T-helper 17 cell (primary cell): ENCODE measurements at regions not wholly inside any gene's neighbourhood (a gene's known extent, or its start where the extent isn't known, plus 50 kb on each side); places are given as distances from the start of the nearest gene placed in this dataset.
A peak's percentile ranks its signal among the peaks of the same experiment; 100 is the strongest.
"Not testable (repeated sequence)": the region's sequence is repeated elsewhere in the genome, so short reads cannot be mapped to it uniquely, and the experiment has no call there.

Experiments used
- ATAC-seq: fragments of 150-1000 bp; cut with Tn5 transposase; 2 replicates; pipeline ENCODE4 v1.10.0; 2021; ENCODE audit warnings: mild to moderate bottlenecking, moderate library complexity
- DNase-seq, 3 donors: peaks; one replicate each; pipeline versions ENCODE4 v3.0.0 to v3.0.0-alpha.2; 2020 to 2021
- H3K9me3 ChIP-seq: one replicate; pipeline ENCODE4 v1.7.0; 2013; ENCODE audit warnings: low read length, mild to moderate bottlenecking; ENCODE audit not compliant: control insufficient read depth, poor library complexity, severe bottlenecking
- H3K27ac Mint-ChIP-seq: one replicate; pipeline ENCODE4 v1.8.0; 2022; ENCODE audit warnings: mild to moderate bottlenecking, moderate library complexity, mixed read lengths
- H3K27me3 Mint-ChIP-seq: one replicate; pipeline ENCODE4 v1.8.0; 2022; ENCODE audit warnings: mixed read lengths
- H3K36me3 Mint-ChIP-seq: one replicate; pipeline ENCODE4 v1.8.0; 2022; ENCODE audit warnings: low read depth, mixed read lengths
- H3K4me1 Mint-ChIP-seq: one replicate; pipeline ENCODE4 v1.8.0; 2022; ENCODE audit warnings: mild to moderate bottlenecking, mixed read lengths
- H3K4me3 Mint-ChIP-seq: one replicate; pipeline ENCODE4 v1.8.0; 2022; ENCODE audit warnings: mild to moderate bottlenecking, moderate library complexity, mixed read lengths

- Mint-ChIP-seq H3K27ac (no peak overlapping the region), H3K36me3 (no peaks in the 10 kb centered on the region), H3K4me1 (no peaks in the 10 kb centered on the region), H3K27me3 (no peaks in the 10 kb centered on the region), H3K4me3 (no peak overlapping the region)
- ATAC-seq = no peak
- no peak for DNase-seq
- H3K9me3 ChIP-seq = no peaks in the 10 kb centered on the region
Observed at GRCh38 chr2:160575368-160575767, 81.8 kb upstream of the RBMS1 start.

GRCh38 chr2:160576054-160576499, 82.5 kb upstream of the RBMS1 start:
- no peaks in the 10 kb centered on the region for H3K9me3 ChIP-seq
- no peak for ATAC-seq
- Mint-ChIP-seq H3K27me3 (no peaks in the 10 kb centered on the region), H3K27ac (no peak overlapping the region), H3K4me1 (no peaks in the 10 kb centered on the region), H3K36me3 (no peaks in the 10 kb centered on the region), H3K4me3 (no peak overlapping the region)
- no peak for DNase-seq

DNA sequence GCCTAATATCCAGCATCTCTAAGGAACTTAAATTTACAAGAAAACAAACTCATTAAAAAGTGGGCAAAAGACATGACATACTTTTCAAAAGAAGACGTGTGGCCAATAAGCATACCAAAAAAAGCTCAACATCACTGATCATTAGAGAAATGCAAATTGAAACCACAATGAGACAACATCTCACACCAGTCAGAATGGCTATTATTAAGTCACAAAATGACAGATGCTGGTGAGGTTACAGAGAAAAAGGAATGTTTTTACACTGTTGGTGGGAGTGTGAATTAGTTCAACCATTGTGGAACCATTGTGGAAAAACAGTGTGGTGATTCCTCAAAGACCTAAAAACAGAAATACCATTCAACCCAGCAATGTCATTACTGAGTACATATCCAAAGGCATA, 83.5 kb upstream of the RBMS1 start:
- H3K9me3 ChIP-seq, H3K4me3 Mint-ChIP-seq, DNase-seq, H3K4me1 Mint-ChIP-seq, H3K27me3 Mint-ChIP-seq, H3K36me3 Mint-ChIP-seq, H3K27ac Mint-ChIP-seq, ATAC-seq: not testable (repeated sequence)

DNA sequence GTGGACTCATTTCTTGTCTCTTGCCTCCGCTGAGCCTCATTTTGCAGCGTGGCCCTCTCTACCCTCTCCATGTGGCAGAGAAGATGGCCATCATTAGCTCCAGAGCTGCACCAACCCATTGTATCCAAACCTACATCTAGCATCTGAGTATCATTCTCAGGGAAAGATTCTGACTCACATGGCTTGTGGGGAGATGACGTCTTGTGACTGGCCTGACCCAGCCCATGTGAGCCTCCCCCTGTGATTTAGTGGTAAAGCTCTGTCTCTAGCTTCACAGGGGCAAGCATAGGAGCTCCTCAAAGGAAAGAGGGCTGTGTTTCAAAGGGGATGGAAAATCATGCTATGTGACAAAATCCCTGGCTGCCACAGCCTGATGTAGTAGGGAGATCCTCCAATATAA, 87.4 kb upstream of the RBMS1 start:
- DNase-seq (no peak), ATAC-seq (no peak)
- H3K9me3 ChIP-seq = no peaks in the 10 kb centered on the region
- Mint-ChIP-seq H3K36me3 (no peaks in the 10 kb centered on the region), H3K4me1 (peaks cover 6% of the 10 kb centered on the region), H3K27ac (no peak overlapping the region), H3K4me3 (no peak overlapping the region), H3K27me3 (no peaks in the 10 kb centered on the region)

GRCh38 chr2:160581448-160581847, 87.8 kb upstream of the RBMS1 start:
- H3K27me3 Mint-ChIP-seq = no peaks in the 10 kb centered on the region
- DNase-seq (no peak), ATAC-seq (no peak)
- no peak overlapping the region for H3K4me3 Mint-ChIP-seq
- H3K9me3 ChIP-seq = no peaks in the 10 kb centered on the region
- H3K4me1 Mint-ChIP-seq = peaks cover 7% of the 10 kb centered on the region
- no peaks in the 10 kb centered on the region for H3K36me3 Mint-ChIP-seq
- no peak overlapping the region for H3K27ac Mint-ChIP-seq

DNA sequence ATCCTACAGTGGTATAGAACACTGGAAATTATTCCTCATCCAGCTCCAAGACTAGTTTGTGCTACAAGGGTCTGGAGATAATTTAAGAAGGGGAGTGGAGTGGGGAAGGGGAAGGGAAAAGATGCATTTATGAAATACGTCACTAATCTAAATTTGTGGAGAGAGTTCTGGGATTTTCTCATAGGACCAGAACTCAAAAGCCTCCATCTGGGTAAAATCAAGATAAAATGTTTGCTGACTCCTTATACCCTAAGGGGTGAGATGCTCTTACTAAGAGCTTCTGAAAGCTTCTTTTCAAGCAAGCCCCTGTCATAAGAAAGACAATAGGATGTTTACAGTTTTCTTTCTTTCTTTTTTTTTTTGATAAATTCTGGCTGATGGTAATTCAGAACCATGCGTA, 88.5 kb upstream of the RBMS1 start:
- DNase-seq (no peak), ATAC-seq (no peak)
- Mint-ChIP-seq H3K27me3 (no peaks in the 10 kb centered on the region), H3K36me3 (no peaks in the 10 kb centered on the region), H3K27ac (no peak overlapping the region), H3K4me1 (peaks cover 7% of the 10 kb centered on the region), H3K4me3 (no peak overlapping the region)
- no peaks in the 10 kb centered on the region for H3K9me3 ChIP-seq

- Mint-ChIP-seq H3K4me1 (peaks cover 7% of the 10 kb centered on the region), H3K4me3 (no peak overlapping the region), H3K36me3 (no peaks in the 10 kb centered on the region), H3K27me3 (no peaks in the 10 kb centered on the region), H3K27ac (no peak overlapping the region)
- no peak for DNase-seq
- ATAC-seq = no peak
- no peaks in the 10 kb centered on the region for H3K9me3 ChIP-seq
Observed at GRCh38 chr2:160582490-160583145, 89.0 kb upstream of the RBMS1 start.

GRCh38 chr2:160583146-160583535, 89.5 kb upstream of the RBMS1 start:
- no peak for DNase-seq
- ATAC-seq = no peak
- Mint-ChIP-seq H3K4me3 (no peak overlapping the region), H3K4me1 (peaks cover 7% of the 10 kb centered on the region), H3K27ac (no peak overlapping the region), H3K36me3 (no peaks in the 10 kb centered on the region), H3K27me3 (no peaks in the 10 kb centered on the region)
- H3K9me3 ChIP-seq = no peaks in the 10 kb centered on the region

DNA sequence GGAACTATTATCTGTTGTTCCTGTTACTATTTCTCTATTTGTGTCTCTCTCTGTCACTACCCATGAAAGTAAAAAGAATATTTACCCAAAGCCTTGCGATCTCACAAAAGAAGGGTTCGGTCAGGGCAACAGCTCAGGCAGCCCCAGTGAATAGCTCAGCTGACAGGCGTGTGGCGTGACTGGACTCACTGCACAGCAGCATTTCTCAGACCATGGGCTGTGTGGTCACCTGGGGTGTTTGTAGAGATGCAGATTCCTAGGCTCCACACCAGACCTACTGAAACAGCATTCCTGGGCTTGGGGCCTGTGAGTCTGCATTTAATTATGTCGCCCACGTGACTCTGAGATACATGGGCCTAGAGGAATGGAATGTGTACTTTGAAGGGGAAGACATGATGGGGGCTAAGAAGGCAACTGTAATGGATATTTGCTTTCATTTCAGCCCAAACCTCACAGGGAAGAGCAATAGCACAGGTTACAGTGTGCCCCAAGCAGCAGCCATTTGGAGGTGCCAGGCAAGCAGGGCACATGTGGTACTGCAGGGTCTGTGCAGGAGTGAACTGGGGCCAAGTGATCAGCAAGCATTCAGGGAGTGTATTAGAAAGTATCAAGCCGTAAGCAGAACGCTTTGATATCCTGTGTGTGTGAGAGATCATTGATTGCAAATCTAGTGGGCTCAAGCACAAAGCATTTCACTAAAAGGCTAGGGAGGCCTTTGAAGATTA, 90.4 kb upstream of the RBMS1 start:
- DNase-seq (no peak), ATAC-seq (no peak)
- no peaks in the 10 kb centered on the region for H3K9me3 ChIP-seq
- H3K4me1 Mint-ChIP-seq = peaks cover 7% of the 10 kb centered on the region
- no peak overlapping the region for H3K27ac Mint-ChIP-seq
- H3K27me3 Mint-ChIP-seq = no peaks in the 10 kb centered on the region
- no peaks in the 10 kb centered on the region for H3K36me3 Mint-ChIP-seq
- H3K4me3 Mint-ChIP-seq = no peak overlapping the region

DNA sequence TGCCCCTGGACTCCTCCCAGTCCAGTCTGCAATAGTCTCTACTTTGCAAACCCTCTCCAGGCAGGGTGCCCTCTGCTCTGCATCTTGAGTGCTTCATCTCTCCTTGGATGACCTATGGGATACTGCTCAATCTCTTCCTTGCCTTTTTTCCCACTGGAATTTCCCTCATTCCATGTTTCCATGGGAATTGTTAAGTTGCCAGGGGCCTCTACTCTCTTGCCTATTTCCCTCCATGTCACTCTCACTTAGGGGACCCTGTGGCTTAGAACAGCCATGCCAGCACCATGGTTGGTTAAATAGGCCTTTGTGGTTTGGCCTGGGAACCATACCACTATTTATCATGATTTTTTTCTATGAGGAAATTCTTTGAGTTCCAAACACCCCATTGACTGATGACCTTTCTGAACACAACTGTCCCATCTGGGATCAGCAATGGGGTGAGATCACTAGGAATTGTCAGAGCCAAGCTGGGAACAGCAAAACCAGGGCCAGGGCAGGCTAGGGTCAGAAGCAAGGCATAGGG, 91.4 kb upstream of the RBMS1 start:
- H3K27me3 Mint-ChIP-seq = no peaks in the 10 kb centered on the region
- H3K9me3 ChIP-seq = no peaks in the 10 kb centered on the region
- DNase-seq (no peak), ATAC-seq (no peak)
- H3K4me3 Mint-ChIP-seq = no peak overlapping the region
- no peak overlapping the region for H3K27ac Mint-ChIP-seq
- peaks cover 7% of the 10 kb centered on the region for H3K4me1 Mint-ChIP-seq
- no peaks in the 10 kb centered on the region for H3K36me3 Mint-ChIP-seq

DNA sequence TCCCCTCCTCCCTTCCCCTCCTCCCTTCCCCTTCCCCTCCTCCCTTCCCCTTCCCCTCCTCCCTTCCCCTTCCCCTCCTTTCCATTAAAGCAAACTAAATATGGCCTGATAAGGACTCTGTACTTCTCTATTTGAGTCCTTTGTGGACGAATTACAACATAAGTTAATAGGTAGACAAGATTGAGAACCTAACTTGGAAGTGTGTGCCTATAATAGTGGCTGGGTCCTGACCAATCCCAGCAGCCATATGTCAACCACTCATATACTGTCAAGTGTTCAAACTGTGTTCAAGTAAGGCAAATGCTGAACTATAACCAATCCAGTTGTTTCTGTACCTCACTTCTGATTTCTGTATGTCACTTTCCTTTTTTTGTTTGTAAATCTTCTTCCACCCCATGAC, 97.1 kb upstream of the RBMS1 start:
- peak overlapping the region; percentile 1 for H3K27ac Mint-ChIP-seq
- DNase-seq (no peak), ATAC-seq (no peak)
- peaks cover 6% of the 10 kb centered on the region for H3K4me1 Mint-ChIP-seq
- no peaks in the 10 kb centered on the region for H3K9me3 ChIP-seq
- H3K36me3 Mint-ChIP-seq = no peaks in the 10 kb centered on the region
- peak overlapping the region; percentile 37 for H3K4me3 Mint-ChIP-seq
- H3K27me3 Mint-ChIP-seq = no peaks in the 10 kb centered on the region

GRCh38 chr2:160592401-160592800, 98.8 kb upstream of the RBMS1 start:
- no peak overlapping the region for H3K27ac Mint-ChIP-seq
- DNase-seq = no peak
- no peaks in the 10 kb centered on the region for H3K36me3 Mint-ChIP-seq
- no peak overlapping the region for H3K4me3 Mint-ChIP-seq
- H3K27me3 Mint-ChIP-seq = no peaks in the 10 kb centered on the region
- H3K9me3 ChIP-seq = no peaks in the 10 kb centered on the region
- ATAC-seq = no peak
- peaks cover 3% of the 10 kb centered on the region for H3K4me1 Mint-ChIP-seq

- no peaks in the 10 kb centered on the region for H3K27me3 Mint-ChIP-seq
- no peak overlapping the region for H3K27ac Mint-ChIP-seq
- ATAC-seq = no peak
- no peak for DNase-seq
- no peaks in the 10 kb centered on the region for H3K36me3 Mint-ChIP-seq
- no peak overlapping the region for H3K4me3 Mint-ChIP-seq
- H3K4me1 Mint-ChIP-seq = peaks cover 3% of the 10 kb centered on the region
- H3K9me3 ChIP-seq = no peaks in the 10 kb centered on the region
Observed at GRCh38 chr2:160592993-160593392, 99.4 kb upstream of the RBMS1 start.

DNA sequence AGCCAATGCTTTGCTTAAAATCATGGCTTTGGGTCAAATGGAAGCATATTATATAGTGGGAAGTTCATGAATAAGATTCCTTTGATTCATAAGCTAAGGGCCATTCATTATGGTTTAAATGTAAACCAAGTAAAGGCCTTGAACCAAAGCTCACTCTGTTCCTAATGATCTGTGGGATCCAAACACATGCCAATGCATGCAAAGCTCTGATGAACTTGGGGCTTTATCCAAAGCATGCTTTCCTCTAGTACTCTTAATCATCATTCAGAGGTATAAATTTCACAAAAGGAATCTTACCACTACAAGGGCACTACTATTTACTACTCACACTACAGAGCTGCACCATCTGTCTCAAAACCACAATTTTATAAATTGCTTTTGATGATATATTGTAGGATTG, 102.8 kb upstream of the RBMS1 start:
- no peaks in the 10 kb centered on the region for H3K27me3 Mint-ChIP-seq
- no peaks in the 10 kb centered on the region for H3K36me3 Mint-ChIP-seq
- no peaks in the 10 kb centered on the region for H3K9me3 ChIP-seq
- DNase-seq (no peak), ATAC-seq (no peak)
- H3K4me1 Mint-ChIP-seq = peaks cover under 1% of the 10 kb centered on the region
- no peak overlapping the region for H3K27ac Mint-ChIP-seq
- no peak overlapping the region for H3K4me3 Mint-ChIP-seq
